Natural killer cell treated with Interleukin-12 subunit alpha and Interleukin-12 subunit beta and Interleukin-15 and Interleukin-18, amount 100 ng/mL, for 72 hours (primary cell): ENCODE measurements at regions not wholly inside any gene's neighbourhood (a gene's known extent, or its start where the extent isn't known, plus 50 kb on each side); places are given as distances from the start of the nearest gene placed in this dataset.
"Not testable (repeated sequence)": the region's sequence is repeated elsewhere in the genome, so short reads cannot be mapped to it uniquely, and the experiment has no call there.

Source experiments
- ATAC-seq, 2 donors: fragments of 150-1000 bp; cut with Tn5 transposase in 1 of 2; sonication (Bioruptor Pico), chemical (Tn5 transposase) in 1 of 2; 2 replicates each; pipeline ENCODE4 v1.10.0; 2021
- DNase-seq: peaks from one replicate; pipeline ENCODE4 v3.0.0; 2022; ENCODE audit warnings: low spot score
- H3K27ac Mint-ChIP-seq, 2 donors: 1 replicate in 1 of 2; 2 replicates in 1 of 2; pipeline ENCODE4 v1.8.0; 2022; ENCODE audit warnings: mixed read lengths in 2 of 2, mild to moderate bottlenecking in 1 of 2, moderate library complexity in 1 of 2
- H3K27me3 Mint-ChIP-seq, 2 donors: 1 replicate in 1 of 2; 2 replicates in 1 of 2; pipeline ENCODE4 v1.8.0; 2022; ENCODE audit warnings: mixed read lengths in 2 of 2
- H3K36me3 Mint-ChIP-seq: one replicate; pipeline ENCODE4 v1.8.0; 2022; ENCODE audit warnings: mixed read lengths
- H3K4me1 Mint-ChIP-seq, 2 donors: 1 replicate in 1 of 2; 2 replicates in 1 of 2; pipeline ENCODE4 v1.8.0; 2022; ENCODE audit warnings: low read depth in 2 of 2, mixed read lengths in 2 of 2, mild to moderate bottlenecking in 1 of 2
- H3K4me3 Mint-ChIP-seq: one replicate; pipeline ENCODE4 v1.8.0; 2022; ENCODE audit warnings: mixed read lengths
- H3K9me3 Mint-ChIP-seq: 2 replicates; pipeline ENCODE4 v1.8.0; 2022; ENCODE audit warnings: mixed read lengths

DNA sequence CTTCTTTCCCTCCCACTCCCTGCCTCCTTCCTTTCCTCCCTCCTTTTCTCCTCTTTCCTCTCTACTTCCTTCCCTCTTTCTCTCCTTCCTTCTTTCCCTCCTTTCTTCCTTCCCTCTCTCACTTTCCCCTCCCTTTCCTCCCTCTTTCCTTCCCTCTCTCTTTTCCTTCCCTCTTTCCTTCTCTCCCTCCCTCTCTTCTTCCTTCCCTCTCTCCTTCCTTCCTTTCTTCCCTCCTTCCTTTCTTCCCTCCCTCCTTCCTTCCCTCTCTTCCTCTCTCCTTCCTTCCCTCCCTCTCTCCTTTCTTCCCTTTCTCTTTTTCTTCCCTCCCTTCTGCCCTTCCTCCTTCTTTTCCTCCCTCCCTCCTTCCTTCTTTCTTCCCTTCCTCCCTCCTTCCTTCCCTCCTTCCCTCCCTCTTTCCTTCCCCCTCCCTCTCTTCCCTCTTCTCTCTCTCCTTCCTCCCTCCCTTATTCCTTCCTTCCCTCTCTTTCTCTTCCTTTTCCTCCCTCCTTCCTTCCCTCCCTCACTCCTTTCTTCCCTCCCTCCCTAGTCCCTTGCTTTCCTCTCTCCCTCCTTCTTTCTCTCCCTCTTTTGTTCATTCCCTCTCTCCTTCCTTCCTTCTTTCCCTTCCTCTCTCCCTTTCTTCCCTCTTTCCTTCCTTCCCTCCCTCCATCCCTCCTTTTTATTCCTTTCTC lies 443.9 kb downstream of the ZNF536 start:
- ATAC-seq (no peak), DNase-seq (no peak)
- Mint-ChIP-seq H3K4me1 (no peaks in the 10 kb centered on the region), H3K9me3 (peaks cover 3% of the 10 kb centered on the region), H3K36me3 (no peaks in the 10 kb centered on the region), H3K27me3 (peaks cover 19 to 52% of the 10 kb centered on the region in 2 donors), H3K27ac (no peak overlapping the region), H3K4me3 (no peak overlapping the region)

GRCh38 chr19:30812099-30812678 lies 440.0 kb downstream of the ZNF536 start:
- H3K27ac Mint-ChIP-seq: no peak overlapping the region
- H3K4me3 Mint-ChIP-seq: no peak overlapping the region
- ATAC-seq: no peak
- DNase-seq: no peak
- H3K4me1 Mint-ChIP-seq: no peaks in the 10 kb centered on the region
- H3K36me3 Mint-ChIP-seq: no peaks in the 10 kb centered on the region
- peaks cover 20 to 40% of the 10 kb centered on the region in 2 donors for H3K27me3 Mint-ChIP-seq
- H3K9me3 Mint-ChIP-seq: peaks cover 5% of the 10 kb centered on the region

DNA sequence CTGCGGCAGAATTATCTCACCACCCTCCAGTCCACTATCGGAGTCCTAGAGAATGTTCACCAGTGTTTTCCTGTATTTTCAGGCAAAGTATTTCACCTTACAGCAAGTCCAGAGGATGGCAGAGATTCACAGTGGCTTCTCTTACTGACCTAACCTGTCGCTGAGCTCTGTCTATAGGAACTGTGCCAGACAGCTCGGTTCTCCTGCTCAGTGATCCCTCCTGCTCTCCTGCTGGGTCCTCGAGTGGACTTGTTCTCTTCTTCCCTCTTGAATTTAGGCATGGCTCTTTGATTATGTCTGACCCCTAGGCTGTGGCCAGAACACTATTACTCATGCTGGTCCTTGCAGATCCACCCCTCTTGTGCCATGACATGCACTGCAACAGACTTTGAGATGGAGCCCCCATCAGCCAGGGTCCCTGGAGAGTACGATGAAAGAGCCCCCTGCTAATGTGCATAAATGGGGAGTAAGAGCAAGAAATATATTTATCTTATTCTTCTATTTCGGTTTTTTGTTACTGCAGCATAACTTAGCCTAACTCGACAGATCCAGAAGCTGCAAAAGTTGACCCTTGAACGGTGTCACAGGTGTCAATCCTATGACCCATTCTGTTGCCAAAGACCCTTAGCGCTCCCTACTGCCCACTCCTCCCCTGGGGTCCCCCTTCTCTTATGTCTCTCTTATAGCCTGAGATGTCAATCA lies 439.4 kb downstream of the ZNF536 start:
- no peak for DNase-seq
- Mint-ChIP-seq H3K9me3 (peaks cover 5% of the 10 kb centered on the region), H3K4me1 (no peaks in the 10 kb centered on the region), H3K4me3 (no peak overlapping the region), H3K36me3 (no peaks in the 10 kb centered on the region), H3K27ac (no peak overlapping the region), H3K27me3 (peaks cover 22 to 37% of the 10 kb centered on the region in 2 donors)
- no peak for ATAC-seq

GRCh38 chr19:30810726-30811125 lies 438.5 kb downstream of the ZNF536 start:
- Mint-ChIP-seq H3K27ac (no peak overlapping the region), H3K36me3 (no peaks in the 10 kb centered on the region), H3K9me3 (peaks cover 5% of the 10 kb centered on the region), H3K4me3 (no peak overlapping the region), H3K4me1 (no peaks in the 10 kb centered on the region), H3K27me3 (peaks cover 20 to 33% of the 10 kb centered on the region in 2 donors)
- ATAC-seq (no peak), DNase-seq (no peak)

DNA sequence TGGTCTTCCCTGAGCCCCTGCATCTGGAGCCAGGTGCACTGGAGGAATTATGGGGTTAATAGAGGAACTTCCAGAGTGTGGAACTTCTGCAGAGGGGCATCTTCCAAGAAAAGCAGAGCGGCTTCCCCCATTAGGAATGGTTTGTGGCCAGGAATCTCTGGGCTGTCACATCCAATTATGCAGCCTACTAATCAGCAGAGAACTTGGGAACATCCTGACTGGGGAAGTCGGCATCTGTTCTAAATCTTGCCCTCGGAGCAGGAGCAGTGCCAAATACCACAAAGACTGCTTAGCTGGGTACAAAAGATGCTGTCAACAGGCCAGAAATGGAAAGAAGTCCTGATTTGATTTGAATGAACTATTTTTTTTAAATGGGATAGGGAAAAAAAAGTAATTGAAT lies 435.1 kb downstream of the ZNF536 start:
- Mint-ChIP-seq H3K36me3 (no peaks in the 10 kb centered on the region), H3K4me1 (peaks cover 0 to 3% of the 10 kb centered on the region in 2 donors), H3K9me3 (peaks cover 3% of the 10 kb centered on the region), H3K27me3 (peaks cover 12 to 17% of the 10 kb centered on the region in 2 donors), H3K4me3 (no peak overlapping the region), H3K27ac (no peak overlapping the region)
- ATAC-seq: no peak
- DNase-seq: no peak

DNA sequence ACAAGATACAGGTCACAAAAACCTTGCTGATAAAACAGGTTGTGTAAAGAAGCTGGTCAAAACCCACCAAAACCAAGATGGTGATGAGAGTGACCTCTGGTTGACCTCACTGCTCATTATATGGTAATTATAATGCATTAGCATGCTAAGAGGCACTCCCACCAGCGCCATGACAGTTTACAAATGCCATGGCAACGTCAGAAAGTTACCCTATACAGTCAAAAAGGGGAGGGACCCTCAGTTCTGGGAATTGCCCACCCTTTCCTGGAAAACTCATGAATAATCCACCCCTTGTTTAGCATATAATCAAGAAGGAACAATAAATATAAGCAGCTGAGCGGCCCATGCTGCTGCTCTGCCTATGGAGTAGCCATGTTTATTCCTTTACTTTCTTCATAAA lies 434.1 kb downstream of the ZNF536 start:
- H3K9me3 Mint-ChIP-seq: peaks cover 3% of the 10 kb centered on the region
- peaks cover 0 to 3% of the 10 kb centered on the region in 2 donors for H3K4me1 Mint-ChIP-seq
- no peak overlapping the region for H3K4me3 Mint-ChIP-seq
- DNase-seq (no peak), ATAC-seq (no peak)
- H3K36me3 Mint-ChIP-seq: no peaks in the 10 kb centered on the region
- H3K27ac Mint-ChIP-seq: no peak overlapping the region
- peaks cover 12 to 13% of the 10 kb centered on the region in 2 donors for H3K27me3 Mint-ChIP-seq

DNA sequence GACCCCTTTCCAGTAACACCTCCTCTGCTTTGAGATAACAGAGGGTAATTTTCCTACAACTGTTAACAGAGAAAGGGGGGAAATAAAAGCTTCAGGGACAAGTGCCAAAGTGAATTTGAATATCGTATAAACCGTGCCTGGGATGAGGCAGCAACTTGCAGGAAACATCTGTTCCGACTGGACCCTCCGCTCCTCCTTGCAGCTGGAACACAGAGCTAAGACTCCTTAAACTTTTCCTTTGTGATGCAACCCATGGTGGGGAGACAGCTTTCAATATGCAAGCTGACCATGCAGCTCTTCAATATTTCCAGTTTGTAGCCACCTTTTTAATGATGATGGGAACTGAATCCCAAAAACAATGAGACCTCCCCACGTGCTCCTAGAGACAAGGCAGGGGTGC lies 432.6 kb downstream of the ZNF536 start:
- H3K4me3 Mint-ChIP-seq: no peak overlapping the region

DNA sequence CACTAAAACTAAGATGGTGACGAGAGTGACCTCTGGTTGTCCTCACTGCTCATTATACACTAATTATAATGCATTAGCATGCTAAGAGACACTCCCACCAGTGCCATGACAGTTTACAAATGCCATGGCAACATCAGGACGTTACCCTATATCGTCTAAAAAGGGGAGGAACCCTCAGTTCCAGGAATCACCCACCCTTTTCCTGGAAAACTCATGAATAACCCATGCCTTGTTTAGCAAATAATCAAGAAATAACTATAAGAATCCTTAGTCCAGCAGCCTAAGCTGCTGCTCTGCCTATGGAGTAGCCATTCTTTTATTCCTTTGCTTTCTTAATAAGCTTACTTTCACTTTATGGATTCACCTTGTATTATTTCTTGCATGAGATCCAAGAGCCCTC lies 432.1 kb downstream of the ZNF536 start:
- not testable (repeated sequence) for H3K27ac Mint-ChIP-seq, ATAC-seq, H3K4me3 Mint-ChIP-seq, H3K27me3 Mint-ChIP-seq, H3K4me1 Mint-ChIP-seq, H3K36me3 Mint-ChIP-seq, H3K9me3 Mint-ChIP-seq, DNase-seq

More for the DNA sequence above, 432.6 kb downstream of the ZNF536 start:
- H3K4me1 Mint-ChIP-seq: peaks cover 0 to 3% of the 10 kb centered on the region in 2 donors
- DNase-seq (no peak), ATAC-seq (no peak)
- H3K27me3 Mint-ChIP-seq: peaks cover 0 to 8% of the 10 kb centered on the region in 2 donors
- H3K27ac Mint-ChIP-seq: no peak overlapping the region
- peaks cover 3% of the 10 kb centered on the region for H3K9me3 Mint-ChIP-seq
- no peaks in the 10 kb centered on the region for H3K36me3 Mint-ChIP-seq

DNA sequence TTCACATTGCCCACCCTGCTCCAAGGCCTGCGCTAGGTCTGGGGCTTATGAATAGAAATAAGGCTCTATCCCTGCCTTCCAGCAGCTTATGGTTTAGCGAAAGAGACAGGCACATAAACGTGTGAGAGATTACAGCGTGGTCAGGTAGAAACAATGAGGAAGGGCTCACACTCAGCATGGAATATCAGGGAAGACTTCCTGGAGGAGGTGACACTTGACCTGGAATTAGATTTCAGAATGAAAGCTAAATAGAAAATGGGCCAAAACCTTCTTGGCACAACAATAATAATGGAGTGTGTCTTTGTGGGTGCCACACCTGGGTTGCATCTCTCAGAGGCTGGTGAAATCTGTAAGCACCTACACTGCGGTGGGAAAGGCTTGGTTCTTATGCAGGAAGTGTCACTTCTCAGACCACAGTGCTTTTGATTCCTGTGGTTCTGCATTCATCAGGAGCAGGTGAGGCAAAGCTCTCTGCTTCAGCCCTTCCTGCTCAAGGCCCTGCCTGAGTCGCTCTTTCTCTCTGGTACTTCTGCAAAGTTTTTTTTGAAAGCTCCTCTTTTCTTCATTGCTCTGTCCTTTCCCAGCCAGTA lies 430.3 kb downstream of the ZNF536 start:
- ATAC-seq: no peak
- Mint-ChIP-seq H3K36me3 (no peaks in the 10 kb centered on the region), H3K9me3 (no peaks in the 10 kb centered on the region)

DNA sequence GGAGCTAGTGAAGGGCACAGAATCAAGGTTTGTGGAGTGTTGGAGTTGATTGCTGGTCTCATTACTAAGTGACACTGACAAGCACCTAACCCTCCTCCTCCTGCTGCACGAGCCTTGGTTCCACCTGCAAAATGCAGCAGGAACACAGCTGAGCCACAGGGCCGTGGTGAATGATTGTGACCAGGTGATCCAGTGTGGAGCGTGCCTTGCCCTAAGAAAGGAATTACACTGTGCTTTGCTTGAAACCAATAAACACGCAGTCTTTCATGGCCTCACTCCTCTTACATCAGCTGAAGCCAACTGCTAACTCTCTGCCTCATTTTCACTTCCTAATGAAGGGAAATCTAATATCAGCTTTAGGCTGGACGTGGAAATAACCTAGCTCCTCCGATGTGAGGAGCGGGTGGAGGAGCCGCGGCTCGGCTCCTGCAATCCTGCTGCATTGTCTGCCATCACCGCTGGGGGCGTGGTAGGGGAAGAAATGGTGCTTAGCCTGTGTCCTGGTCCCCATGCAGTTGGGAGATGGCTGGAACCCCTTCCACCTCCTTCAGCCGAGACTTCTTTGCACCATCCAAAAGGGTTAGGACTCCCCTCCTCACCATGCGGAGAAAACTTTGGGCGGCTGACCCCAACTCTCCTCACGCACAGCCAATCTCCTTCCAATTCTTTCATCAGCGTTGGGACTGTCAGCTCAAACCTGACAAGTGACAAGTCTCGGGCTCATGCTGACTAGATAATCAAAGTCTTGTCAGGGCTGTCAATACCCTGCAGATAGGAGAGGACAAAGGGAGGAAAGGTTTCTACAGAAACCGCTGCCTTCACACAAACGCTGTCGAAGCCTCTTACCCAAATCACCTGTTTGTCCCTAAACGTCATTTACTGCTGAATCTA lies 427.9 kb downstream of the ZNF536 start:
- Mint-ChIP-seq H3K4me1 (peaks cover 0 to 3% of the 10 kb centered on the region in 2 donors), H3K27ac (no peak overlapping the region), H3K27me3 (peaks cover 6 to 13% of the 10 kb centered on the region in 2 donors), H3K36me3 (no peaks in the 10 kb centered on the region), H3K9me3 (no peaks in the 10 kb centered on the region), H3K4me3 (no peak overlapping the region)
- DNase-seq (no peak), ATAC-seq (peak in 1 of 2 donors; percentile 33)

More for the DNA sequence above, 430.3 kb downstream of the ZNF536 start:
- Mint-ChIP-seq H3K27ac (no peak overlapping the region), H3K4me3 (no peak overlapping the region), H3K27me3 (peaks cover 5 to 8% of the 10 kb centered on the region in 2 donors), H3K4me1 (peaks cover 0 to 3% of the 10 kb centered on the region in 2 donors)
- DNase-seq: no peak

DNA sequence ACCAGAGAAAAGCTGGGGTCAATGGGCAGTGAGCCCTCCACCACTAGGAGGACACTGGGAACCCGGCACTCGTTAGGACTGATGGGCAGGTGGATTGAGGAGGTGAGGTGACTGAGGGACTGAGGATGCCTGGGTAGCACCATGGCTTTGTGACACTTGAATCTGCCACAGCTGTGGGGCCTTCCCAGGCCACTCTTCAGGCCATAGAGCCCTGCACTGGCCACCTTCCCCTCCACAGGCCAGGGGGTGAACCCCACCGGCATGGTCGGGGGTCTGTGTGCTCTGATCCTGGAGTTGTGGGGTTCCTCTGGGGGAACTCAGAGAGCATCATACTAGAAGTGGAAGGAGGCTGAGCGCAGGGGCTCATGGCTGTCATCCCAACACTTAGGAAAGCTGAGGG lies 423.5 kb downstream of the ZNF536 start:
- DNase-seq (no peak), ATAC-seq (peak in 1 of 2 donors; percentile 30)
- no peak overlapping the region for H3K4me3 Mint-ChIP-seq
- H3K36me3 Mint-ChIP-seq: no peaks in the 10 kb centered on the region
- H3K9me3 Mint-ChIP-seq: no peaks in the 10 kb centered on the region
- no peaks in the 10 kb centered on the region for H3K4me1 Mint-ChIP-seq
- H3K27ac Mint-ChIP-seq: no peak overlapping the region
- H3K27me3 Mint-ChIP-seq: peaks cover 12 to 20% of the 10 kb centered on the region in 2 donors

GRCh38 chr19:30792561-30793505 lies 420.6 kb downstream of the ZNF536 start:
- peaks cover 10 to 12% of the 10 kb centered on the region in 2 donors for H3K27me3 Mint-ChIP-seq
- H3K9me3 Mint-ChIP-seq: no peaks in the 10 kb centered on the region
- no peak overlapping the region for H3K27ac Mint-ChIP-seq
- DNase-seq (no peak), ATAC-seq (peak; percentile 34 to 48)
- H3K4me3 Mint-ChIP-seq: no peak overlapping the region
- H3K36me3 Mint-ChIP-seq: no peaks in the 10 kb centered on the region
- H3K4me1 Mint-ChIP-seq: no peaks in the 10 kb centered on the region
